Liver (tissue), 8 donors: ENCODE measurements at regions not wholly inside any gene's neighbourhood (a gene's known extent, or its start where the extent isn't known, plus 50 kb on each side); places are given as distances from the start of the nearest gene placed in this dataset.

Experiments
- DNase-seq: peaks from one replicate; pipeline ENCODE4 v3.0.0-alpha.2; 2017; ENCODE audit warnings: low spot score
- H3K27ac ChIP-seq, 2 donors: one replicate each; pipeline ENCODE4 v1.7.0; 2013; ENCODE audit warnings: inconsistent platforms in 2 of 2, low read length in 2 of 2, control low read depth in 1 of 2, low read depth in 1 of 2, mild to moderate bottlenecking in 1 of 2
- H3K27me3 ChIP-seq, 4 donors: one replicate each; pipeline versions ENCODE4 v1.6.1 to v1.7.0; 2013; ENCODE audit warnings: low read length in 3 of 4, inconsistent platforms in 1 of 4, mild to moderate bottlenecking in 1 of 4, moderate library complexity in 1 of 4; ENCODE audit not compliant: control insufficient read depth in 4 of 4, insufficient read depth in 4 of 4
- H3K36me3 ChIP-seq, 4 donors: one replicate each; pipeline versions ENCODE4 v1.6.1 to v1.7.0; 2013; ENCODE audit warnings: low read length in 3 of 4, mild to moderate bottlenecking in 3 of 4, low read depth in 1 of 4, moderate library complexity in 1 of 4; ENCODE audit not compliant: control insufficient read depth in 4 of 4, insufficient read depth in 3 of 4
- H3K4me1 ChIP-seq, 4 donors: one replicate each; pipeline versions ENCODE4 v1.6.1 to v1.7.0; 2013; ENCODE audit warnings: low read length in 3 of 4, mild to moderate bottlenecking in 3 of 4, moderate library complexity in 1 of 4; ENCODE audit not compliant: control insufficient read depth in 4 of 4, insufficient read depth in 4 of 4
- H3K4me3 ChIP-seq, 3 donors: one replicate each; pipeline versions ENCODE4 v1.6.1 to v1.7.0; 2013; ENCODE audit warnings: low read length in 3 of 3, control low read depth in 1 of 3, low read depth in 1 of 3, mild to moderate bottlenecking in 1 of 3
- H3K9ac ChIP-seq, 2 donors: one replicate each; pipeline ENCODE4 v1.7.0; 2013; ENCODE audit warnings: low read length in 2 of 2, mild to moderate bottlenecking in 2 of 2, moderate library complexity in 2 of 2, control low read depth in 1 of 2, low read depth in 1 of 2
- H3K9me3 ChIP-seq, 4 donors: one replicate each; pipeline versions ENCODE4 v1.6.1 to v1.7.0; 2013; ENCODE audit warnings: low read length in 3 of 4; ENCODE audit not compliant: control insufficient read depth in 4 of 4
- EGR1 ChIP-seq, 2 donors: IDR thresholded peaks; 2 replicates each; pipeline ENCODE4 v1.6.1; 2016 to 2018; ENCODE audit warnings: antibody characterized with exemption in 2 of 2, low read depth in 2 of 2
- FOXA1 ChIP-seq: IDR thresholded peaks from 2 replicates; pipeline ENCODE4 v1.6.1; 2016; ENCODE audit warnings: antibody characterized with exemption
- GABPA ChIP-seq, 2 donors: IDR thresholded peaks in 1 of 2; conservative IDR thresholded peaks in 1 of 2; 2 replicates each; pipeline ENCODE4 v1.6.1; 2016; ENCODE audit warnings: antibody characterized with exemption in 2 of 2, mild to moderate bottlenecking in 1 of 2, moderate library complexity in 1 of 2
- HNF4A ChIP-seq, 2 donors: conservative IDR thresholded peaks; 2 replicates each; pipeline ENCODE4 v1.6.1; 2016; ENCODE audit warnings: antibody characterized with exemption in 2 of 2, mild to moderate bottlenecking in 2 of 2
- HNF4G ChIP-seq: IDR thresholded peaks from 2 replicates; pipeline ENCODE4 v1.6.1; 2016; ENCODE audit warnings: antibody characterized with exemption
- JUND ChIP-seq, 2 donors: IDR thresholded peaks; 2 replicates each; pipeline ENCODE4 v1.6.1; 2016; ENCODE audit warnings: antibody characterized with exemption in 2 of 2
- NR2F2 ChIP-seq: IDR thresholded peaks from 2 replicates; pipeline ENCODE4 v1.6.1; 2016; ENCODE audit warnings: antibody characterized with exemption
- RAD21 ChIP-seq, 2 donors: IDR thresholded peaks; 2 replicates each; pipeline ENCODE4 v1.6.1; 2016; ENCODE audit warnings: antibody characterized with exemption in 2 of 2, mild to moderate bottlenecking in 2 of 2
- RXRA ChIP-seq, 2 donors: IDR thresholded peaks; 2 replicates each; pipeline ENCODE4 v1.6.1; 2017 to 2018; ENCODE audit warnings: antibody characterized with exemption in 2 of 2, mild to moderate bottlenecking in 1 of 2
- SP1 ChIP-seq: IDR thresholded peaks from 2 replicates; pipeline ENCODE4 v1.6.1; 2018; ENCODE audit warnings: antibody characterized with exemption, mild to moderate bottlenecking
- TAF1 ChIP-seq: conservative IDR thresholded peaks from 2 replicates; pipeline ENCODE4 v1.6.1; 2016; ENCODE audit warnings: antibody characterized with exemption, mild to moderate bottlenecking
- YY1 ChIP-seq: IDR thresholded peaks from 2 replicates; pipeline ENCODE4 v1.6.1; 2016; ENCODE audit warnings: antibody characterized with exemption, mild to moderate bottlenecking
- WGBS: extraction: QIAGEN DNeasy Blood & Tissue Kit; methylation state at CpG from one replicate; pipeline ENCODE4 v1.1.7; 2013; 5-methylcytosine and 5-hydroxymethylcytosine counted together
- TF ChIP-seq, protein P1 (sequence below): IDR thresholded peaks from 2 replicates; pipeline ENCODE4 v1.6.1; 2016; ENCODE audit warnings: antibody characterized with exemption
- TF ChIP-seq, protein P2 (sequence below): IDR thresholded peaks from 2 replicates; pipeline ENCODE4 v1.6.1; 2016; ENCODE audit warnings: antibody characterized with exemption
- TF ChIP-seq, protein P3 (sequence below): IDR thresholded peaks from 2 replicates; pipeline ENCODE4 v1.6.1; 2016; ENCODE audit warnings: antibody characterized with exemption
- TF ChIP-seq, protein P4 (sequence below): IDR thresholded peaks from 2 replicates; pipeline ENCODE4 v1.6.1; 2016; ENCODE audit warnings: antibody characterized with exemption, mild to moderate bottlenecking
- TF ChIP-seq, protein P5 (sequence below): fragments of 150-350 bp; IDR thresholded peaks from 2 replicates; pipeline ENCODE4 v1.5.1; 2017; ENCODE audit warnings: improper control_type of control experiment, low read depth, low read length; ENCODE audit not compliant: missing input control
- donor health status: healthy.
- donor health status: healthy.
- donor health status: healthy.
- donor health status: healthy.
- donor health status: healthy.

DNA sequence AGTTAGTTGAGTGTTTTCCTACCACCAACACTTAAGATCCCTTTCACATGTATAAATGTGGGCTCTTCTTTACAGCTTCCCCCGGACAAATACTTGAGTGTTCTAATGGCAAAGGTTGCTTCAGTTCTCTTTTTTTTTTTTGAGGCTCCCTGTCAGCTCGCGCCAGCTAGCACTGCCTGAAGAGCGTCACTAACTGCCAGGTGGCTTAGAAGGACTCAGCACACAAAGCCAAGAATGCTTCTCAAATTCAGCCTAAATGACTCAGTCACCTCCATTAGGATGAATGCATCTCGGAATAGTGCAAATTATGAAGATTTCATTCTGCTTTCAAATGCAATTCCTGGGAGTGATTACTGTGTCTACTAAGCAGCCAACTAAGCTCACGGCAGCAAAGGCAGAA is 150.7 kb upstream of the BTBD3 start:
- peaks cover 0 to 3% (median 0%) of the 10 kb centered on the region in 4 donors for H3K27me3 ChIP-seq
- H3K9me3 ChIP-seq = no peaks in the 10 kb centered on the region
- no peaks in the 10 kb centered on the region for H3K4me1 ChIP-seq
- no peak overlapping the region for H3K4me3 ChIP-seq
- WGBS = 56% methylated on average over 6 of the region's 6 CpGs
- no peak for DNase-seq
- no peaks in the 10 kb centered on the region for H3K36me3 ChIP-seq
- H3K9ac ChIP-seq = no peak overlapping the region
- TF ChIP-seq HNF4G = no peak
- TF ChIP-seq EGR1 (IDR thresholded peaks at IDR 0.05; ENCODE audit: low read depth in 2 of 2) = no peak
- TF ChIP-seq, protein P1, sequence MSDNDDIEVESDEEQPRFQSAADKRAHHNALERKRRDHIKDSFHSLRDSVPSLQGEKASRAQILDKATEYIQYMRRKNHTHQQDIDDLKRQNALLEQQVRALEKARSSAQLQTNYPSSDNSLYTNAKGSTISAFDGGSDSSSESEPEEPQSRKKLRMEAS = no peak
- TF ChIP-seq RXRA (IDR thresholded peaks at IDR 0.05) = no peak
- no peak for TF ChIP-seq YY1
- no peak for TF ChIP-seq JUND (IDR thresholded peaks at IDR 0.05)
- TF ChIP-seq SP1 = no peak
- TF ChIP-seq FOXA1 = no peak
- TF ChIP-seq, protein P2, sequence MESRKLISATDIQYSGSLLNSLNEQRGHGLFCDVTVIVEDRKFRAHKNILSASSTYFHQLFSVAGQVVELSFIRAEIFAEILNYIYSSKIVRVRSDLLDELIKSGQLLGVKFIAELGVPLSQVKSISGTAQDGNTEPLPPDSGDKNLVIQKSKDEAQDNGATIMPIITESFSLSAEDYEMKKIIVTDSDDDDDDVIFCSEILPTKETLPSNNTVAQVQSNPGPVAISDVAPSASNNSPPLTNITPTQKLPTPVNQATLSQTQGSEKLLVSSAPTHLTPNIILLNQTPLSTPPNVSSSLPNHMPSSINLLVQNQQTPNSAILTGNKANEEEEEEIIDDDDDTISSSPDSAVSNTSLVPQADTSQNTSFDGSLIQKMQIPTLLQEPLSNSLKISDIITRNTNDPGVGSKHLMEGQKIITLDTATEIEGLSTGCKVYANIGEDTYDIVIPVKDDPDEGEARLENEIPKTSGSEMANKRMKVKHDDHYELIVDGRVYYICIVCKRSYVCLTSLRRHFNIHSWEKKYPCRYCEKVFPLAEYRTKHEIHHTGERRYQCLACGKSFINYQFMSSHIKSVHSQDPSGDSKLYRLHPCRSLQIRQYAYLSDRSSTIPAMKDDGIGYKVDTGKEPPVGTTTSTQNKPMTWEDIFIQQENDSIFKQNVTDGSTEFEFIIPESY = no peak
- no peak for TF ChIP-seq NR2F2
- TF ChIP-seq, protein P3, sequence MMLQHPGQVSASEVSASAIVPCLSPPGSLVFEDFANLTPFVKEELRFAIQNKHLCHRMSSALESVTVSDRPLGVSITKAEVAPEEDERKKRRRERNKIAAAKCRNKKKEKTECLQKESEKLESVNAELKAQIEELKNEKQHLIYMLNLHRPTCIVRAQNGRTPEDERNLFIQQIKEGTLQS = no peak
- TF ChIP-seq RAD21 (IDR thresholded peaks at IDR 0.05) = no peak
- TF ChIP-seq TAF1 = no peak
- no peak for TF ChIP-seq GABPA (IDR thresholded peaks at IDR 0.05 in 1 of 2, conservative IDR thresholded peaks at IDR 0.05 in 1 of 2)
- TF ChIP-seq, protein P4, sequence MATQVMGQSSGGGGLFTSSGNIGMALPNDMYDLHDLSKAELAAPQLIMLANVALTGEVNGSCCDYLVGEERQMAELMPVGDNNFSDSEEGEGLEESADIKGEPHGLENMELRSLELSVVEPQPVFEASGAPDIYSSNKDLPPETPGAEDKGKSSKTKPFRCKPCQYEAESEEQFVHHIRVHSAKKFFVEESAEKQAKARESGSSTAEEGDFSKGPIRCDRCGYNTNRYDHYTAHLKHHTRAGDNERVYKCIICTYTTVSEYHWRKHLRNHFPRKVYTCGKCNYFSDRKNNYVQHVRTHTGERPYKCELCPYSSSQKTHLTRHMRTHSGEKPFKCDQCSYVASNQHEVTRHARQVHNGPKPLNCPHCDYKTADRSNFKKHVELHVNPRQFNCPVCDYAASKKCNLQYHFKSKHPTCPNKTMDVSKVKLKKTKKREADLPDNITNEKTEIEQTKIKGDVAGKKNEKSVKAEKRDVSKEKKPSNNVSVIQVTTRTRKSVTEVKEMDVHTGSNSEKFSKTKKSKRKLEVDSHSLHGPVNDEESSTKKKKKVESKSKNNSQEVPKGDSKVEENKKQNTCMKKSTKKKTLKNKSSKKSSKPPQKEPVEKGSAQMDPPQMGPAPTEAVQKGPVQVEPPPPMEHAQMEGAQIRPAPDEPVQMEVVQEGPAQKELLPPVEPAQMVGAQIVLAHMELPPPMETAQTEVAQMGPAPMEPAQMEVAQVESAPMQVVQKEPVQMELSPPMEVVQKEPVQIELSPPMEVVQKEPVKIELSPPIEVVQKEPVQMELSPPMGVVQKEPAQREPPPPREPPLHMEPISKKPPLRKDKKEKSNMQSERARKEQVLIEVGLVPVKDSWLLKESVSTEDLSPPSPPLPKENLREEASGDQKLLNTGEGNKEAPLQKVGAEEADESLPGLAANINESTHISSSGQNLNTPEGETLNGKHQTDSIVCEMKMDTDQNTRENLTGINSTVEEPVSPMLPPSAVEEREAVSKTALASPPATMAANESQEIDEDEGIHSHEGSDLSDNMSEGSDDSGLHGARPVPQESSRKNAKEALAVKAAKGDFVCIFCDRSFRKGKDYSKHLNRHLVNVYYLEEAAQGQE = no peak
- TF ChIP-seq, protein P5, sequence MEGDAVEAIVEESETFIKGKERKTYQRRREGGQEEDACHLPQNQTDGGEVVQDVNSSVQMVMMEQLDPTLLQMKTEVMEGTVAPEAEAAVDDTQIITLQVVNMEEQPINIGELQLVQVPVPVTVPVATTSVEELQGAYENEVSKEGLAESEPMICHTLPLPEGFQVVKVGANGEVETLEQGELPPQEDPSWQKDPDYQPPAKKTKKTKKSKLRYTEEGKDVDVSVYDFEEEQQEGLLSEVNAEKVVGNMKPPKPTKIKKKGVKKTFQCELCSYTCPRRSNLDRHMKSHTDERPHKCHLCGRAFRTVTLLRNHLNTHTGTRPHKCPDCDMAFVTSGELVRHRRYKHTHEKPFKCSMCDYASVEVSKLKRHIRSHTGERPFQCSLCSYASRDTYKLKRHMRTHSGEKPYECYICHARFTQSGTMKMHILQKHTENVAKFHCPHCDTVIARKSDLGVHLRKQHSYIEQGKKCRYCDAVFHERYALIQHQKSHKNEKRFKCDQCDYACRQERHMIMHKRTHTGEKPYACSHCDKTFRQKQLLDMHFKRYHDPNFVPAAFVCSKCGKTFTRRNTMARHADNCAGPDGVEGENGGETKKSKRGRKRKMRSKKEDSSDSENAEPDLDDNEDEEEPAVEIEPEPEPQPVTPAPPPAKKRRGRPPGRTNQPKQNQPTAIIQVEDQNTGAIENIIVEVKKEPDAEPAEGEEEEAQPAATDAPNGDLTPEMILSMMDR = no peak
- H3K27ac ChIP-seq = no peak overlapping the region

DNA sequence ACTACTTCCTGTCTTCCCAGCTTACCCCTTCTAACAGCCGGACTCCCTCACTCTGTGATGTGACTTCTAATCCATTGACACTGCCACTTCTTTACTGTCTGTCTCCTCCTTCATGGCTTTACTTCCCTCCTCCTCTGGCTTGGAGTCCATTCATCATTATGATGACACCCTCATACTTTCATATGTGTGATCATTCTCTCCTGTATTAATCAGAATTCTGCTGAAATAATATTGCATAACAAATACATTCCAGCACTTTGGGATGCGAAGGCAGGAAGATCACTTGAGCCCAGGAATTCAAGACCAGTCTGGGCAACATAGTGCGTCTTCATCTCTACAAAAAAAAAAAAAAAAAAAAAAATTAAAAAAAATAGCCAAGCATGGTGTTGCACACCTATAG is 147.9 kb upstream of the BTBD3 start:
- no peak for DNase-seq
- no peak for TF ChIP-seq EGR1 (IDR thresholded peaks at IDR 0.05; ENCODE audit: low read depth in 2 of 2)
- no peak for TF ChIP-seq RAD21 (IDR thresholded peaks at IDR 0.05)
- no peak for TF ChIP-seq HNF4A (conservative IDR thresholded peaks at IDR 0.05)
- no peak for TF ChIP-seq GABPA (IDR thresholded peaks at IDR 0.05 in 1 of 2, conservative IDR thresholded peaks at IDR 0.05 in 1 of 2)
- no peak for TF ChIP-seq YY1
- no peak for TF ChIP-seq TAF1
- no peak for TF ChIP-seq JUND (IDR thresholded peaks at IDR 0.05)
- Histone ChIP-seq H3K9me3 (peaks cover 0 to 4% (median 0%) of the 10 kb centered on the region in 4 donors), H3K27ac (no peak overlapping the region), H3K27me3 (peaks cover 0 to 3% (median 0%) of the 10 kb centered on the region in 4 donors), H3K4me3 (no peak overlapping the region), H3K9ac (no peak overlapping the region), H3K4me1 (no peaks in the 10 kb centered on the region), H3K36me3 (no peaks in the 10 kb centered on the region)
- WGBS = 85% methylated on average over 3 of the region's 3 CpGs
